GM19238 (cell line): ENCODE measurements at regions not wholly inside any gene's neighbourhood (a gene's known extent, or its start where the extent isn't known, plus 50 kb on each side); places are given as distances from the start of the nearest gene placed in this dataset.
"Not testable (repeated sequence)": the region's sequence is repeated elsewhere in the genome, so short reads cannot be mapped to it uniquely, and the experiment has no call there.

Source experiments
- DNase-seq: peaks from one replicate; pipeline ENCODE4 v3.0.0; 2011; ENCODE audit warnings: low spot score; ENCODE audit not compliant: insufficient read length

GRCh38 chr6:170198298-170198697 lies 92.6 kb downstream of the DLL1 start:
- DNase-seq: no peak

GRCh38 chr6:170193326-170193821 lies 97.5 kb downstream of the DLL1 start:
- DNase-seq: no peak

GRCh38 chr6:170192905-170193304 lies 98.0 kb downstream of the DLL1 start:
- no peak for DNase-seq

GRCh38 chr6:170192101-170192500 lies 98.8 kb downstream of the DLL1 start:
- DNase-seq: not testable (repeated sequence)

GRCh38 chr6:170190046-170190445 lies 100.8 kb downstream of the DLL1 start:
- DNase-seq: no peak

GRCh38 chr6:170189236-170189635 lies 101.6 kb downstream of the DLL1 start:
- DNase-seq: no peak

GRCh38 chr6:170188571-170189001 lies 102.3 kb downstream of the DLL1 start:
- no peak for DNase-seq

GRCh38 chr6:170187669-170188566 lies 103.0 kb downstream of the DLL1 start:
- DNase-seq: no peak

- DNase-seq: no peak
Observed at GRCh38 chr6:170186941-170187668, 103.8 kb downstream of the DLL1 start.

GRCh38 chr6:170186006-170186935 lies 104.6 kb downstream of the DLL1 start:
- no peak for DNase-seq

GRCh38 chr6:170185175-170185978 lies 105.5 kb downstream of the DLL1 start:
- DNase-seq: no peak

GRCh38 chr6:170184316-170184715 lies 106.6 kb downstream of the DLL1 start:
- DNase-seq: no peak

- no peak for DNase-seq
Observed at GRCh38 chr6:170183521-170183920, 107.4 kb downstream of the DLL1 start.

GRCh38 chr6:170182781-170183120 lies 108.1 kb downstream of the DLL1 start:
- no peak for DNase-seq

- no peak for DNase-seq
Observed at GRCh38 chr6:170182093-170182780, 108.6 kb downstream of the DLL1 start.

GRCh38 chr6:170181338-170181690 lies 109.6 kb downstream of the DLL1 start:
- no peak for DNase-seq

- DNase-seq: no peak
Observed at GRCh38 chr6:170180671-170181337, 110.1 kb downstream of the DLL1 start.

- DNase-seq: no peak
Observed at GRCh38 chr6:170179616-170180324, 111.1 kb downstream of the DLL1 start.
